ENCODE measurements at regions not wholly inside any gene's neighbourhood (a gene's known extent, or its start where the extent isn't known, plus 50 kb on each side); places are given as distances from the start of the nearest gene placed in this dataset.
A peak's percentile ranks its signal among the peaks of the same experiment; 100 is the strongest.

DNA sequence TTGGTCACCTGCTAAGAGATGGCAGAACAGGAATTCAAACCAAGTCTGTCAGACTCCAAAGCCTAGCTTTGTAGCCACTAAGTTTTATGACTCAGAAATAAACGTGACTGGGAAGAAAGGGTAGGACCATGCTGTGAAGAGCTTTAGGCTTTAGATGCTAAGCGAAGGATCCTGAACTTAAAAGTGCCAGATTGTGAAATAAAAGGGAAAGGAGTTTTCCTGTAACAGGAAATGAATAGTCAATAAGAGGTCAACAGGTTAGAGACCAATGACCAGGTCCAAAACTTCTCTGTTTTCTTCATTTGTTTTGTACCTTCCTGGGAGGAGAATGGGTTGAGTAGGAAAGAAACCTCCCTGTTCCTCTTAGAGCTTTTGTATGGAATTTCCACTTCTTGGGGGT, 98.8 kb upstream of the EOLA2 start (continued):
- no peak for TF ChIP-seq TFAP4 (IDR thresholded peaks at IDR 0.05; ENCODE audit: borderline replicate concordance, low read depth)
- no peak for TF ChIP-seq XRCC5 (optimal IDR thresholded peaks at IDR 0.05; ENCODE audit: low read length)
- no peak for TF ChIP-seq STAT5B (CRISPR knock-in tag; IDR thresholded peaks at IDR 0.05)
- TF ChIP-seq NFKB2 (CRISPR knock-in tag; IDR thresholded peaks at IDR 0.05; ENCODE audit: borderline replicate concordance) = no peak
- no peak for TF ChIP-seq SALL1 (CRISPR knock-in tag; IDR thresholded peaks at IDR 0.05)
- TF ChIP-seq, protein P1, sequence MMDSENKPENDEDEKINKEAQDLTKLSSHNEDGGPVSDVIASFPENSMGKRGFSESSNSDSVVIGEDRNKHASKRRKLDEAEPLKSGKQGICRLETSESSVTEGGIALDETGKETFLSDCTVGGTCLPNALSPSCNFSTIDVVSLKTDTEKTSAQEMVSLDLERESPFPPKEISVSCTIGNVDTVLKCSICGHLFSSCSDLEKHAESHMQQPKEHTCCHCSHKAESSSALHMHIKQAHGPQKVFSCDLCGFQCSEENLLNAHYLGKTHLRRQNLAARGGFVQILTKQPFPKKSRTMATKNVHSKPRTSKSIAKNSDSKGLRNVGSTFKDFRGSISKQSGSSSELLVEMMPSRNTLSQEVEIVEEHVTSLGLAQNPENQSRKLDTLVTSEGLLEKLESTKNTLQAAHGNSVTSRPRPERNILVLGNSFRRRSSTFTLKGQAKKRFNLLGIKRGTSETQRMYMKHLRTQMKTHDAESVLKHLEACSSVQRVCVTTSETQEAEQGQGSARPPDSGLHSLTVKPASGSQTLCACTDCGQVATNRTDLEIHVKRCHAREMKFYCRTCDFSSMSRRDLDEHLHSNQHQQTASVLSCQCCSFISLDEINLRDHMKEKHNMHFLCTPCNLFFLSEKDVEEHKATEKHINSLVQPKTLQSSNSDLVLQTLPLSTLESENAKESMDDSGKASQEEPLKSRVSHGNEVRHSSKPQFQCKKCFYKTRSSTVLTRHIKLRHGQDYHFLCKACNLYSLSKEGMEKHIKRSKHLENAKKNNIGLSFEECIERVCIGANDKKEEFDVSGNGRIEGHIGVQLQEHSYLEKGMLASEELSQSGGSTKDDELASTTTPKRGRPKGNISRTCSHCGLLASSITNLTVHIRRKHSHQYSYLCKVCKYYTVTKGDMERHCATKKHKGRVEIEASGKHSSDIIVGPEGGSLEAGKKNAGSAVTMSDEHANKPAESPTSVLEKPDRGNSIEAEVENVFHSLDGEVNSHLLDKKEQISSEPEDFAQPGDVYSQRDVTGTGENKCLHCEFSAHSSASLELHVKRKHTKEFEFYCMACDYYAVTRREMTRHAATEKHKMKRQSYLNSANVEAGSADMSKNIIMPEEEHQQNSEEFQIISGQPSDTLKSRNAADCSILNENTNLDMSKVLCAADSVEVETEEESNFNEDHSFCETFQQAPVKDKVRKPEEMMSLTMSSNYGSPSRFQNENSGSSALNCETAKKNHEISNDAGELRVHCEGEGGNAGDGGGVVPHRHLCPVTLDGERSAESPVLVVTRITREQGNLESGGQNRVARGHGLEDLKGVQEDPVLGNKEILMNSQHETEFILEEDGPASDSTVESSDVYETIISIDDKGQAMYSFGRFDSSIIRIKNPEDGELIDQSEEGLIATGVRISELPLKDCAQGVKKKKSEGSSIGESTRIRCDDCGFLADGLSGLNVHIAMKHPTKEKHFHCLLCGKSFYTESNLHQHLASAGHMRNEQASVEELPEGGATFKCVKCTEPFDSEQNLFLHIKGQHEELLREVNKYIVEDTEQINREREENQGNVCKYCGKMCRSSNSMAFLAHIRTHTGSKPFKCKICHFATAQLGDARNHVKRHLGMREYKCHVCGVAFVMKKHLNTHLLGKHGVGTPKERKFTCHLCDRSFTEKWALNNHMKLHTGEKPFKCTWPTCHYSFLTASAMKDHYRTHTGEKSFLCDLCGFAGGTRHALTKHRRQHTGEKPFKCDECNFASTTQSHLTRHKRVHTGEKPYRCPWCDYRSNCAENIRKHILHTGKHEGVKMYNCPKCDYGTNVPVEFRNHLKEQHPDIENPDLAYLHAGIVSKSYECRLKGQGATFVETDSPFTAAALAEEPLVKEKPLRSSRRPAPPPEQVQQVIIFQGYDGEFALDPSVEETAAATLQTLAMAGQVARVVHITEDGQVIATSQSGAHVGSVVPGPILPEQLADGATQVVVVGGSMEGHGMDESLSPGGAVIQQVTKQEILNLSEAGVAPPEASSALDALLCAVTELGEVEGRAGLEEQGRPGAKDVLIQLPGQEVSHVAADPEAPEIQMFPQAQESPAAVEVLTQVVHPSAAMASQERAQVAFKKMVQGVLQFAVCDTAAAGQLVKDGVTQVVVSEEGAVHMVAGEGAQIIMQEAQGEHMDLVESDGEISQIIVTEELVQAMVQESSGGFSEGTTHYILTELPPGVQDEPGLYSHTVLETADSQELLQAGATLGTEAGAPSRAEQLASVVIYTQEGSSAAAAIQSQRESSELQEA (CRISPR knock-in tag; IDR thresholded peaks at IDR 0.05; ENCODE audit: not compliant biosample characterization) = no peak
- TF ChIP-seq HDAC6 (IDR thresholded peaks at IDR 0.05; ENCODE audit: low read depth, low read length) = no peak
- TF ChIP-seq HNRNPK (IDR thresholded peaks at IDR 0.05; ENCODE audit: low read depth, low read length, poor library complexity, severe bottlenecking) = no peak
- TF ChIP-seq, protein P2, sequence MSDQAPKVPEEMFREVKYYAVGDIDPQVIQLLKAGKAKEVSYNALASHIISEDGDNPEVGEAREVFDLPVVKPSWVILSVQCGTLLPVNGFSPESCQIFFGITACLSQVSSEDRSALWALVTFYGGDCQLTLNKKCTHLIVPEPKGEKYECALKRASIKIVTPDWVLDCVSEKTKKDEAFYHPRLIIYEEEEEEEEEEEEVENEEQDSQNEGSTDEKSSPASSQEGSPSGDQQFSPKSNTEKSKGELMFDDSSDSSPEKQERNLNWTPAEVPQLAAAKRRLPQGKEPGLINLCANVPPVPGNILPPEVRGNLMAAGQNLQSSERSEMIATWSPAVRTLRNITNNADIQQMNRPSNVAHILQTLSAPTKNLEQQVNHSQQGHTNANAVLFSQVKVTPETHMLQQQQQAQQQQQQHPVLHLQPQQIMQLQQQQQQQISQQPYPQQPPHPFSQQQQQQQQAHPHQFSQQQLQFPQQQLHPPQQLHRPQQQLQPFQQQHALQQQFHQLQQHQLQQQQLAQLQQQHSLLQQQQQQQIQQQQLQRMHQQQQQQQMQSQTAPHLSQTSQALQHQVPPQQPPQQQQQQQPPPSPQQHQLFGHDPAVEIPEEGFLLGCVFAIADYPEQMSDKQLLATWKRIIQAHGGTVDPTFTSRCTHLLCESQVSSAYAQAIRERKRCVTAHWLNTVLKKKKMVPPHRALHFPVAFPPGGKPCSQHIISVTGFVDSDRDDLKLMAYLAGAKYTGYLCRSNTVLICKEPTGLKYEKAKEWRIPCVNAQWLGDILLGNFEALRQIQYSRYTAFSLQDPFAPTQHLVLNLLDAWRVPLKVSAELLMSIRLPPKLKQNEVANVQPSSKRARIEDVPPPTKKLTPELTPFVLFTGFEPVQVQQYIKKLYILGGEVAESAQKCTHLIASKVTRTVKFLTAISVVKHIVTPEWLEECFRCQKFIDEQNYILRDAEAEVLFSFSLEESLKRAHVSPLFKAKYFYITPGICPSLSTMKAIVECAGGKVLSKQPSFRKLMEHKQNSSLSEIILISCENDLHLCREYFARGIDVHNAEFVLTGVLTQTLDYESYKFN (CRISPR knock-in tag; conservative IDR thresholded peaks at IDR 0.05) = peak; percentile 56; the same call in 1 of the 2 replicates
- TF ChIP-seq TBX2 (CRISPR knock-in tag; IDR thresholded peaks at IDR 0.05; ENCODE audit: borderline replicate concordance) = no peak
- 0 out of 2 replicates have a peak, but pooled peaks have one; percentile 27 for TF ChIP-seq ZGPAT (CRISPR knock-in tag; IDR thresholded peaks at IDR 0.05)
- 0 out of 2 replicates have a peak, but pooled peaks have one; percentile 39 for TF ChIP-seq NCOA2 (CRISPR knock-in tag; IDR thresholded peaks at IDR 0.05)
- no peak for TF ChIP-seq ATF7-NPFF (CRISPR knock-in tag; IDR thresholded peaks at IDR 0.05; ENCODE audit: low read depth)
- peak; percentile 53; the same call in 1 of the 2 replicates for TF ChIP-seq FOSL2 (CRISPR knock-in tag; IDR thresholded peaks at IDR 0.05)

Data from HepG2 (cell line).